A549 (cell line): ENCODE measurements at regions not wholly inside any gene's neighbourhood (a gene's known extent, or its start where the extent isn't known, plus 50 kb on each side); places are given as distances from the start of the nearest gene placed in this dataset.

Experiments used
- BCL3 ChIP-seq: fragments of >200 bp; sonication (Bioruptor Twin); formaldehyde crosslinking; IDR thresholded peaks from 3 replicates; pipeline ENCODE4 v1.6.1; 2016
- CTCF ChIP-seq: fragments of >200 bp; sonication (Bioruptor Twin); formaldehyde crosslinking; IDR thresholded peaks from 3 replicates; pipeline ENCODE4 v1.5.1; 2016
- EP300 ChIP-seq, 2 experiments: fragments of >200 bp; sonication (Bioruptor Twin); formaldehyde crosslinking; IDR thresholded peaks; 2 replicates in 1 of 2; 3 replicates in 1 of 2; pipeline ENCODE4 v1.6.1; 2016 to 2017
- MAFK ChIP-seq: fragments of 450-650 bp; IDR thresholded peaks from 2 replicates; pipeline ENCODE4 v1.6.1; 2014; ENCODE audit not compliant: partially characterized antibody
- MAX ChIP-seq: IDR thresholded peaks from 2 replicates; pipeline ENCODE4 v1.6.1; 2012
- POLR2A ChIP-seq: IDR thresholded peaks from 2 replicates; pipeline ENCODE4 v1.6.1; 2012; ENCODE audit warnings: mild to moderate bottlenecking, low read length
- RAD21 ChIP-seq, 2 experiments: fragments of >200 bp in 1 of 2; sonication (Bioruptor Twin) in 1 of 2; formaldehyde crosslinking in 1 of 2; IDR thresholded peaks in 1 of 2; conservative IDR thresholded peaks in 1 of 2; 2 replicates in 1 of 2; 3 replicates in 1 of 2; pipeline ENCODE4 v1.6.1; 2012 to 2018; ENCODE audit warnings: inconsistent platforms in 1 of 2
- RCOR1 ChIP-seq: fragments of 150-350 bp; IDR thresholded peaks from 2 replicates; pipeline ENCODE4 v1.6.1; 2014; ENCODE audit warnings: antibody characterized with exemption, low read length, low read depth
- REST ChIP-seq: fragments of 200-600 bp; sonication (generic); IDR thresholded peaks from 2 replicates; pipeline ENCODE4 v1.6.1; 2016; ENCODE audit warnings: antibody characterized with exemption, mild to moderate bottlenecking, moderate library complexity
- SMC3 ChIP-seq: fragments of >200 bp; sonication (Bioruptor Twin); formaldehyde crosslinking; IDR thresholded peaks from 3 replicates; pipeline ENCODE4 v1.6.1; 2018; ENCODE audit warnings: inconsistent platforms
- USF2 ChIP-seq: fragments of 450-650 bp; IDR thresholded peaks from 2 replicates; pipeline ENCODE4 v1.6.1; 2014; ENCODE audit warnings: antibody characterized with exemption

GRCh38 chr5:2119573-2119972 is 236.8 kb upstream of the IRX4 start:
- TF ChIP-seq CTCF (no peak), MAFK (no peak), RCOR1 (no peak), RAD21 (conservative IDR thresholded peaks at IDR 0.05 in 1 of 2, IDR thresholded peaks at IDR 0.05 in 1 of 2) (no peak), EP300 (IDR thresholded peaks at IDR 0.05) (no peak), POLR2A (no peak), REST (no peak), SMC3 (no peak), USF2 (no peak), MAX (no peak), BCL3 (no peak)
